Panc1 (cell line): ENCODE measurements at regions not wholly inside any gene's neighbourhood (a gene's known extent, or its start where the extent isn't known, plus 50 kb on each side); places are given as distances from the start of the nearest gene placed in this dataset.

Experiments
- ATAC-seq: fragments of 200-7000 bp; cut with Tn5 transposase; 2 replicates; pipeline ENCODE4 v1.9.1; 2020; ENCODE audit warnings: mild to moderate bottlenecking, moderate library complexity
- BruUV-seq: library from RNA; stranded (reverse); fragments of 400-500 nt; replicated peaks from 2 replicates; lab custom pipeline; 2021; lab: Mats Ljungman, UMichigan
- CTCF ChIA-PET: fragments of 300-600 bp; sonication (Branson Sonifier 250); formaldehyde crosslinking; loops from one replicate; lab custom pipeline; 2022; ENCODE audit warnings: antibody characterized with exemption; lab: Charles Lee
- POLR2A ChIA-PET: fragments of 300-600 bp; sonication (Branson Sonifier 250); formaldehyde crosslinking; loops from one replicate; lab custom pipeline; 2022; ENCODE audit warnings: antibody characterized with exemption; lab: Charles Lee
- DNase-seq: peaks from one replicate; pipeline ENCODE4 v3.0.0-alpha.2; 2010; ENCODE audit warnings: low read depth, low spot score
- H3K27ac ChIP-seq: 2 replicates; pipeline ENCODE4 v1.5.1; 2011; ENCODE audit warnings: mild to moderate bottlenecking, low read length, inconsistent platforms
- H3K27me3 ChIP-seq: fragments of 200-500 bp; sonication (Bioruptor generic); 2 replicates; pipeline ENCODE4 v1.6.0; 2014; ENCODE audit warnings: low read length, inconsistent platforms; ENCODE audit not compliant: control insufficient read depth, insufficient read depth
- H3K36me3 ChIP-seq: fragments of 200-500 bp; sonication (Bioruptor generic); 2 replicates; pipeline ENCODE4 v1.5.1; 2014; ENCODE audit warnings: inconsistent platforms, mild to moderate bottlenecking, low read length, moderate library complexity; ENCODE audit not compliant: control insufficient read depth, insufficient read depth
- H3K4me1 ChIP-seq: 2 replicates; pipeline ENCODE4 v1.5.1; 2011; ENCODE audit warnings: inconsistent platforms, mild to moderate bottlenecking, low read length, moderate library complexity; ENCODE audit not compliant: control insufficient read depth, insufficient read depth
- H3K4me3 ChIP-seq, 2 experiments: 2 replicates each; pipeline ENCODE4 v1.5.1; 2011 to 2012; ENCODE audit warnings: low read depth in 2 of 2, low read length in 2 of 2, mild to moderate bottlenecking in 2 of 2, inconsistent platforms in 1 of 2, moderate library complexity in 1 of 2
- H3K9me3 ChIP-seq: fragments of 200-500 bp; sonication (Bioruptor generic); 2 replicates; pipeline ENCODE4 v1.5.1; 2014; ENCODE audit warnings: low read depth, mild to moderate bottlenecking, inconsistent platforms, low read length, moderate library complexity; ENCODE audit not compliant: control insufficient read depth, insufficient read depth
- CTCF ChIP-seq: fragments of 450-650 bp; IDR thresholded peaks from 2 replicates; pipeline ENCODE4 v1.5.1; 2017; ENCODE audit warnings: mild to moderate bottlenecking
- POLR2AphosphoS5 ChIP-seq: IDR thresholded peaks from 2 replicates; pipeline ENCODE4 v1.6.1; 2012; ENCODE audit warnings: mild to moderate bottlenecking, low read depth, low read length, moderate library complexity
- REST ChIP-seq, 2 experiments: IDR thresholded peaks; 2 replicates each; pipeline ENCODE4 v1.6.1; 2011 to 2012; ENCODE audit warnings: low read depth in 2 of 2, control low read depth in 1 of 2, low read length in 1 of 2, mild to moderate bottlenecking in 1 of 2, moderate library complexity in 1 of 2; ENCODE audit not compliant: insufficient read depth in 1 of 2
- SIN3A ChIP-seq: IDR thresholded peaks from 2 replicates; pipeline ENCODE4 v1.6.1; 2012; ENCODE audit warnings: low read depth, mild to moderate bottlenecking, low read length, moderate library complexity, borderline replicate concordance; ENCODE audit not compliant: insufficient read depth
- TCF7L2 ChIP-seq: IDR thresholded peaks from 2 replicates; pipeline ENCODE4 v1.6.1; 2011; ENCODE audit warnings: mild to moderate bottlenecking, low read depth, low read length, inconsistent platforms
- in situ Hi-C: cut with HindIII; loops from 2 replicates; pipeline ENCODE4 v1.10.0; 2016; ENCODE audit warnings: low sequenced_read_pairs, low pct_unique_long_range_greater_than_20kb
- intact Hi-C: fragments of 100-400 bp; cut with micrococcal nuclease; formaldehyde crosslinking; loops from one replicate; pipeline ENCODE4 v1.10.0; 2022; ENCODE audit not compliant: unreplicated experiment

DNA sequence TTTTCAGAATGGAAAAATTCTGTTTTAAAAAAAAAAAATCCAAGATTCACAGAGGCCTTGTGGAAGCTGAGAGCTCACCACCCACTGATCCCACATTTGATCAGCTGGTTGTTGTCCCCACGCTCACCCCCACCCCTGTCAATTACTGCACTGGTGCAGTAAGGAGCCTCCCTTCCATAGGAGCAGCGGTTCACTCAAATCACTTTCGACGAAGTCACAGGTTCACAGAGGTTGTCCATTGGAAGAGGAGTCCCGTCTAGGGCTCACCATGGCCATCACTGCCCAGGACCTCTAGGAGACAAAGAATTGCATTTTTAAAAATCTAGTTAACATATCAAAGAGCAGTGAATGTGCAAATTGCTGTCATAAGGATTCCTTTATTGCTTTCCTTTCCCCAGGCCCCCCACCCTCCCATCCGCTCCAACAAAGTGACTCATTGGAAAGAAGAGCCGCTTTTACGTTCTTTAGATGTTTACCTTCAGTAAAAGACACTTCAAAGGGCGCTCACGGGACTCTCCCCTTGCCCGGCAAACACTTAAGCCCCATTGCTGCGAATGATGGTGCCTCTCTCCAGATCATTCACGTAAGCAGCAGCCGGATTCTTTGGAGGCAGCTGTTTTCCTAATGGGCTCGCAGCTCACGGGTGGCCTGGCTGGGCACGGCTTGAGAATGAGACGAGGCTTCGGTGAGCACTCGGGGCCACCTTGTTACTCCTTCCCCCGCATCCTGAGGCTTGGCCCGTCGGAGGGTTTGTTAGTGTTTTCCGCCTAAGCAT lies 165.5 kb upstream of the SALL3 start:
- no TSS peak for BruUV-seq
- no peaks in the 10 kb centered on the region for H3K4me1 ChIP-seq
- ChIA-PET CTCF (no interaction called here), POLR2A (no interaction called here)
- no peaks in the 10 kb centered on the region for H3K36me3 ChIP-seq
- no peak for DNase-seq
- TF ChIP-seq REST (IDR thresholded peaks at IDR 0.05; ENCODE audit: insufficient read depth in 1 of 2, low read depth in 2 of 2, low read length in 1 of 2) (no peak), TCF7L2 (no peak), POLR2AphosphoS5 (no peak), SIN3A (no peak), CTCF (no peak)
- in situ Hi-C loops (no loop called here), intact Hi-C loops (no loop called here)
- ATAC-seq: no peak
- H3K4me3 ChIP-seq: no peak overlapping the region
- H3K27ac ChIP-seq: no peak overlapping the region
- H3K9me3 ChIP-seq: no peaks in the 10 kb centered on the region
- peaks cover 27% of the 10 kb centered on the region for H3K27me3 ChIP-seq

- TF ChIP-seq CTCF (no peak), SIN3A (no peak), TCF7L2 (no peak), REST (IDR thresholded peaks at IDR 0.05; ENCODE audit: insufficient read depth in 1 of 2, low read depth in 2 of 2, low read length in 1 of 2) (no peak), POLR2AphosphoS5 (no peak)
- ChIA-PET CTCF (no interaction called here), POLR2A (interaction anchor here (0.5 kb wide), 1 partner anchor 536 kb away, joined by 8 read pairs; no protein-coding TSS in a partner anchor)
- H3K4me1 ChIP-seq: no peaks in the 10 kb centered on the region
- no peaks in the 10 kb centered on the region for H3K9me3 ChIP-seq
- DNase-seq: no peak
- H3K4me3 ChIP-seq: no peak overlapping the region
- no peak overlapping the region for H3K27ac ChIP-seq
- no peak for ATAC-seq
- in situ Hi-C loops: no loop called here
- BruUV-seq: no TSS peak
- intact Hi-C loops: no loop called here
- peaks cover 27% of the 10 kb centered on the region for H3K27me3 ChIP-seq
- no peaks in the 10 kb centered on the region for H3K36me3 ChIP-seq
Measured at GRCh38 chr18:78814766-78815165, 164.9 kb upstream of the SALL3 start.
